Pancreas (tissue), 10 donors: ENCODE measurements at regions not wholly inside any gene's neighbourhood (a gene's known extent, or its start where the extent isn't known, plus 50 kb on each side); places are given as distances from the start of the nearest gene placed in this dataset.

ENCODE experiments used
- ATAC-seq, 4 donors: fragments of 200-7000 bp; cut with Tn5 transposase; one replicate each; pipeline versions ENCODE4 v1.8.0 to v1.9.1; 2020; ENCODE audit warnings: mild to moderate bottlenecking in 4 of 4, moderate library complexity in 4 of 4
- DNase-seq, 6 donors: peaks; one replicate each; pipeline ENCODE4 v3.0.0-alpha.2; 2020
- FAIRE-seq: peaks from 2 replicates; lab custom pipeline; 2012; peaks lifted over from hg19 to GRCh38; lab: Jason Lieb, UNC
- H3K27ac ChIP-seq, 4 donors: fragments of 200-600 bp; sonication (generic); 1 replicate in 3 of 4; 2 replicates in 1 of 4; pipeline versions ENCODE4 v1.5.0 to v1.8.0; 2020
- H3K27me3 ChIP-seq, 4 donors: fragments of 200-600 bp; one replicate each; pipeline ENCODE4 v1.8.0; 2021
- H3K36me3 ChIP-seq, 3 donors: fragments of 200-600 bp; sonication (generic) in 1 of 3; one replicate each; pipeline versions ENCODE4 v1.5.0 to v1.8.0; 2020 to 2021
- H3K4me1 ChIP-seq, 3 donors: fragments of 200-600 bp; one replicate each; pipeline ENCODE4 v1.8.0; 2021
- H3K4me3 ChIP-seq, 4 donors: fragments of 200-600 bp; sonication (generic) in 2 of 4; one replicate each; pipeline versions ENCODE4 v1.5.0 to v1.8.0; 2020 to 2021
- H3K9me3 ChIP-seq, 4 donors: fragments of 200-600 bp; one replicate each; pipeline ENCODE4 v1.8.0; 2021
- CTCF ChIP-seq, 4 donors: fragments of 200-600 bp; sonication (generic) in 3 of 4; IDR thresholded peaks; one replicate each; pipeline versions ENCODE4 v1.5.0 to v1.8.0; 2021; ENCODE audit warnings: antibody characterized with exemption in 4 of 4
- WGBS, 2 donors: extraction: QIAGEN DNeasy Blood & Tissue Kit; methylation state at CpG; one replicate each; pipeline ENCODE4 v1.1.7; 2013; 5-methylcytosine and 5-hydroxymethylcytosine counted together
- intact Hi-C, 3 donors: fragments of 100-400 bp; cut with DNase I; formaldehyde crosslinking; loops; one replicate each; pipeline versions ENCODE4 v1.11.1 to v1.14.2; 2022
- donor health status: healthy with polysubstance abuse.
- donor health status: DM: no; HTN: no; CAD: no; lungs with moderate emphysema.
- donor health status: DM: no; HTN: no; CAD: no.
- donor health status: control.
- donor health status: control.
- donor health status: Bipolar disorder and iron deficiency.
- donor health status: DM: yes; HTN: yes; CAD: no.
- donor health status: DM: no; HTN: no; CAD: no.
- donor health status: DM: no; HTN: no; CAD: no.
- donor health status: DM: yes; HTN: yes; CAD: no.

GRCh38 chr5:96597438-96598020 is 64.6 kb upstream of the CAST start:
- Histone ChIP-seq H3K4me1 (peaks cover 0 to 4% (median 0%) of the 10 kb centered on the region in 3 donors), H3K27me3 (no peaks in the 10 kb centered on the region), H3K27ac (no peak overlapping the region), H3K36me3 (no peaks in the 10 kb centered on the region), H3K4me3 (no peak overlapping the region), H3K9me3 (no peaks in the 10 kb centered on the region)
- intact Hi-C loops: loop anchor here in 2 of 3 donors (5.0 kb wide), 2 partner anchors 245 to 250 kb away; no protein-coding TSS in a partner anchor
- ATAC-seq: peak in 1 of 4 donors; percentile 43
- FAIRE-seq: no peak
- no peak for DNase-seq
- no peak for TF ChIP-seq CTCF (IDR thresholded peaks at IDR 0.05)
- 71 to 84% methylated on average over 4 of the region's 4 CpGs for WGBS, 2 donors

- WGBS, 2 donors: 24 to 25% methylated on average over 5 of the region's 5 CpGs
- intact Hi-C loops: no loop called here
- Histone ChIP-seq H3K36me3 (no peaks in the 10 kb centered on the region), H3K4me1 (peaks cover 0 to 4% (median 0%) of the 10 kb centered on the region in 3 donors), H3K4me3 (no peak overlapping the region), H3K27me3 (no peaks in the 10 kb centered on the region), H3K9me3 (no peaks in the 10 kb centered on the region), H3K27ac (no peak overlapping the region)
- FAIRE-seq: no peak
- TF ChIP-seq CTCF (IDR thresholded peaks at IDR 0.05): no peak
- no peak for DNase-seq
- peak in 2 of 4 donors; percentile 48 to 72 for ATAC-seq
Observed at GRCh38 chr5:96601200-96601599, 61.0 kb upstream of the CAST start.

- peak in 3 of 6 donors; percentile 34 to 64 (median 47) for DNase-seq
- Histone ChIP-seq H3K4me3 (no peak overlapping the region), H3K27ac (no peak overlapping the region), H3K36me3 (no peaks in the 10 kb centered on the region), H3K9me3 (no peaks in the 10 kb centered on the region), H3K4me1 (peaks cover 0 to 4% (median 0%) of the 10 kb centered on the region in 3 donors), H3K27me3 (no peaks in the 10 kb centered on the region)
- FAIRE-seq: peak; percentile 60
- 12 to 15% methylated on average over 4 of the region's 4 CpGs for WGBS, 2 donors
- peak; percentile 55 to 81 (median 66) for TF ChIP-seq CTCF (IDR thresholded peaks at IDR 0.05)
- ATAC-seq: peak; percentile 87 to 98 (median 92)
- intact Hi-C loops: no loop called here
Observed at GRCh38 chr5:96601715-96602244, 60.4 kb upstream of the CAST start.

GRCh38 chr5:96602776-96603175 is 59.4 kb upstream of the CAST start:
- no peak for TF ChIP-seq CTCF (IDR thresholded peaks at IDR 0.05)
- Histone ChIP-seq H3K27me3 (no peaks in the 10 kb centered on the region), H3K4me1 (peaks cover 0 to 4% (median 0%) of the 10 kb centered on the region in 3 donors), H3K27ac (no peak overlapping the region), H3K36me3 (no peaks in the 10 kb centered on the region), H3K4me3 (no peak overlapping the region), H3K9me3 (no peaks in the 10 kb centered on the region)
- no peak for ATAC-seq
- DNase-seq: no peak
- no peak for FAIRE-seq
- intact Hi-C loops: no loop called here
- WGBS, 2 donors: 55 to 57% methylated on average over 4 of the region's 4 CpGs
